ENCODE measurements at regions not wholly inside any gene's neighbourhood (a gene's known extent, or its start where the extent isn't known, plus 50 kb on each side); places are given as distances from the start of the nearest gene placed in this dataset.

- Histone ChIP-seq H3K4me3 (ENCODE audit: low read depth in 1 of 2, low read length in 2 of 2) (no peak overlapping the region), H3K4me1 (ENCODE audit: control insufficient read depth in 1 of 2, insufficient read depth in 2 of 2, low read length in 2 of 2) (peaks cover 0 to 4% of the 10 kb centered on the region in 2 donors), H3K9me3 (ENCODE audit: control insufficient read depth in 1 of 2, low read length in 2 of 2) (no peaks in the 10 kb centered on the region), H3K36me3 (ENCODE audit: control insufficient read depth in 1 of 2, insufficient read depth in 2 of 2, low read length in 2 of 2) (no peaks in the 10 kb centered on the region), H3K27ac (ENCODE audit: low read length) (peak overlapping the region; percentile 55), H3K27me3 (ENCODE audit: low read depth, low read length) (no peaks in the 10 kb centered on the region)
These were observed 393.7 kb upstream of the C2CD4B start for GRCh38 chr15:62558640-62559380.

- Histone ChIP-seq H3K4me1 (ENCODE audit: control insufficient read depth in 1 of 2, insufficient read depth in 2 of 2, low read length in 2 of 2) (peaks cover 0 to 4% of the 10 kb centered on the region in 2 donors), H3K9me3 (ENCODE audit: control insufficient read depth in 1 of 2, low read length in 2 of 2) (no peaks in the 10 kb centered on the region), H3K27me3 (ENCODE audit: low read depth, low read length) (no peaks in the 10 kb centered on the region), H3K27ac (ENCODE audit: low read length) (peak overlapping the region; percentile 55), H3K4me3 (ENCODE audit: low read depth in 1 of 2, low read length in 2 of 2) (no peak overlapping the region), H3K36me3 (ENCODE audit: control insufficient read depth in 1 of 2, insufficient read depth in 2 of 2, low read length in 2 of 2) (no peaks in the 10 kb centered on the region)
These were observed 394.3 kb upstream of the C2CD4B start for GRCh38 chr15:62559381-62559733.

GRCh38 chr15:62561059-62561519 lies 396.0 kb upstream of the C2CD4B start:
- H3K27me3 ChIP-seq (ENCODE audit: low read depth, low read length): no peaks in the 10 kb centered on the region
- H3K9me3 ChIP-seq (ENCODE audit: control insufficient read depth in 1 of 2, low read length in 2 of 2): no peaks in the 10 kb centered on the region
- H3K36me3 ChIP-seq (ENCODE audit: control insufficient read depth in 1 of 2, insufficient read depth in 2 of 2, low read length in 2 of 2): no peaks in the 10 kb centered on the region
- H3K4me1 ChIP-seq (ENCODE audit: control insufficient read depth in 1 of 2, insufficient read depth in 2 of 2, low read length in 2 of 2): peaks cover 0 to 4% of the 10 kb centered on the region in 2 donors
- peak overlapping the region; percentile 49 for H3K27ac ChIP-seq (ENCODE audit: low read length)
- peak overlapping the region in 1 of 2 donors; percentile 23 for H3K4me3 ChIP-seq (ENCODE audit: low read depth in 1 of 2, low read length in 2 of 2)

GRCh38 chr15:62561571-62561970 lies 396.5 kb upstream of the C2CD4B start:
- H3K27me3 ChIP-seq (ENCODE audit: low read depth, low read length): no peaks in the 10 kb centered on the region
- peak overlapping the region in 1 of 2 donors; percentile 23 for H3K4me3 ChIP-seq (ENCODE audit: low read depth in 1 of 2, low read length in 2 of 2)
- H3K36me3 ChIP-seq (ENCODE audit: control insufficient read depth in 1 of 2, insufficient read depth in 2 of 2, low read length in 2 of 2): no peaks in the 10 kb centered on the region
- H3K9me3 ChIP-seq (ENCODE audit: control insufficient read depth in 1 of 2, low read length in 2 of 2): no peaks in the 10 kb centered on the region
- peak overlapping the region; percentile 49 for H3K27ac ChIP-seq (ENCODE audit: low read length)
- H3K4me1 ChIP-seq (ENCODE audit: control insufficient read depth in 1 of 2, insufficient read depth in 2 of 2, low read length in 2 of 2): peaks cover 0 to 4% of the 10 kb centered on the region in 2 donors

GRCh38 chr15:62564886-62565633 lies 400.0 kb upstream of the C2CD4B start:
- Histone ChIP-seq H3K27ac (ENCODE audit: low read length) (no peak overlapping the region), H3K27me3 (ENCODE audit: low read depth, low read length) (no peaks in the 10 kb centered on the region), H3K36me3 (ENCODE audit: control insufficient read depth in 1 of 2, insufficient read depth in 2 of 2, low read length in 2 of 2) (no peaks in the 10 kb centered on the region), H3K4me3 (ENCODE audit: low read depth in 1 of 2, low read length in 2 of 2) (no peak overlapping the region), H3K9me3 (ENCODE audit: control insufficient read depth in 1 of 2, low read length in 2 of 2) (no peaks in the 10 kb centered on the region), H3K4me1 (ENCODE audit: control insufficient read depth in 1 of 2, insufficient read depth in 2 of 2, low read length in 2 of 2) (no peaks in the 10 kb centered on the region)

DNA sequence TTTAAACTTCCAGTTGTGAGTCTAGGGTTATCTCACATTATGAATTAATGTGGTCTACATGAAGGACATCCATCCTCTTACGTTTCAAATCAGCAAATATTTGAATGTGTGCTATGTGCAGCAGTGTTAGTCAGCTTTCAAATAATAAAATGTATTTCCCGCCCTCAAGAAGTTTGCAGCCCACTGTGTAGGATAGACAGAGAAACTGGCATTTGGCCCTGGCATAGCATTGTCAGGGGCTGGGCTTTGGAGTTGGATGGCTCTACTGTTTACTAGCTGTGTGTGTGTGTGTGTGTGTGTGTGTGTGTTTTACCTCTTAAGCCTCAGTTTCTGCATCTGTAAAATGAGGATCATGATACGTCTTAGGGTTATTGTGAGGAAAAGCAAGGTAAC lies 400.5 kb upstream of the C2CD4B start:
- Histone ChIP-seq H3K9me3 (ENCODE audit: control insufficient read depth in 1 of 2, low read length in 2 of 2) (no peaks in the 10 kb centered on the region), H3K4me3 (ENCODE audit: low read depth in 1 of 2, low read length in 2 of 2) (no peak overlapping the region), H3K4me1 (ENCODE audit: control insufficient read depth in 1 of 2, insufficient read depth in 2 of 2, low read length in 2 of 2) (no peaks in the 10 kb centered on the region), H3K36me3 (ENCODE audit: control insufficient read depth in 1 of 2, insufficient read depth in 2 of 2, low read length in 2 of 2) (no peaks in the 10 kb centered on the region), H3K27ac (ENCODE audit: low read length) (no peak overlapping the region), H3K27me3 (ENCODE audit: low read depth, low read length) (no peaks in the 10 kb centered on the region)

GRCh38 chr15:62566248-62566647 lies 401.2 kb upstream of the C2CD4B start:
- H3K27me3 ChIP-seq (ENCODE audit: low read depth, low read length): no peaks in the 10 kb centered on the region
- no peaks in the 10 kb centered on the region for H3K4me1 ChIP-seq (ENCODE audit: control insufficient read depth in 1 of 2, insufficient read depth in 2 of 2, low read length in 2 of 2)
- H3K27ac ChIP-seq (ENCODE audit: low read length): no peak overlapping the region
- H3K36me3 ChIP-seq (ENCODE audit: control insufficient read depth in 1 of 2, insufficient read depth in 2 of 2, low read length in 2 of 2): no peaks in the 10 kb centered on the region
- H3K4me3 ChIP-seq (ENCODE audit: low read depth in 1 of 2, low read length in 2 of 2): no peak overlapping the region
- H3K9me3 ChIP-seq (ENCODE audit: control insufficient read depth in 1 of 2, low read length in 2 of 2): no peaks in the 10 kb centered on the region

GRCh38 chr15:62567501-62567900 lies 402.4 kb upstream of the C2CD4B start:
- Histone ChIP-seq H3K4me1 (ENCODE audit: control insufficient read depth in 1 of 2, insufficient read depth in 2 of 2, low read length in 2 of 2) (no peaks in the 10 kb centered on the region), H3K9me3 (ENCODE audit: control insufficient read depth in 1 of 2, low read length in 2 of 2) (no peaks in the 10 kb centered on the region), H3K36me3 (ENCODE audit: control insufficient read depth in 1 of 2, insufficient read depth in 2 of 2, low read length in 2 of 2) (no peaks in the 10 kb centered on the region), H3K4me3 (ENCODE audit: low read depth in 1 of 2, low read length in 2 of 2) (no peak overlapping the region), H3K27ac (ENCODE audit: low read length) (no peak overlapping the region), H3K27me3 (ENCODE audit: low read depth, low read length) (no peaks in the 10 kb centered on the region)

DNA sequence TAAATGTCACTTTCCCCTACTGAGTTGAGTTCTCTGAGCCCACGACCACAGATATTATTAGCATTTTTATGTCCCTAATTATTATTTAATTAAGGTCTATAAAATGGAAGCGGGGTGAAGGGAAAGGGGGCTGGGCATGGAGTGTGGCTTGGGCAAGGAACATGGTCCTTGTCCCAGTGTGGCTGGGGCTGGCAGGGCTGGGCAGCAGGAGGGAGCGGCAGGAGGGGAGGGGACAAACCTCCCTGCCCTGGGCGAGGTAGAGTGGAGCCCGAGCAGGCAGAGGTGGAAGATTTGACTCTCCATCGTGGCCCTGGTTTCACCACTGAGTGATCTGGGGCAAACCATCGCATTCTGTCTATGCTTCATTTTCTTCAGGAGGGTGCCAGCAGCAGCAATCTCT lies 402.9 kb upstream of the C2CD4B start:
- H3K27me3 ChIP-seq (ENCODE audit: low read depth, low read length): no peaks in the 10 kb centered on the region
- no peaks in the 10 kb centered on the region for H3K4me1 ChIP-seq (ENCODE audit: control insufficient read depth in 1 of 2, insufficient read depth in 2 of 2, low read length in 2 of 2)
- no peak overlapping the region for H3K27ac ChIP-seq (ENCODE audit: low read length)
- no peak overlapping the region for H3K4me3 ChIP-seq (ENCODE audit: low read depth in 1 of 2, low read length in 2 of 2)
- H3K36me3 ChIP-seq (ENCODE audit: control insufficient read depth in 1 of 2, insufficient read depth in 2 of 2, low read length in 2 of 2): no peaks in the 10 kb centered on the region
- no peaks in the 10 kb centered on the region for H3K9me3 ChIP-seq (ENCODE audit: control insufficient read depth in 1 of 2, low read length in 2 of 2)

- Histone ChIP-seq H3K27ac (ENCODE audit: low read length) (no peak overlapping the region), H3K36me3 (ENCODE audit: control insufficient read depth in 1 of 2, insufficient read depth in 2 of 2, low read length in 2 of 2) (no peaks in the 10 kb centered on the region), H3K9me3 (ENCODE audit: control insufficient read depth in 1 of 2, low read length in 2 of 2) (no peaks in the 10 kb centered on the region), H3K4me3 (ENCODE audit: low read depth in 1 of 2, low read length in 2 of 2) (no peak overlapping the region), H3K27me3 (ENCODE audit: low read depth, low read length) (no peaks in the 10 kb centered on the region), H3K4me1 (ENCODE audit: control insufficient read depth in 1 of 2, insufficient read depth in 2 of 2, low read length in 2 of 2) (no peaks in the 10 kb centered on the region)
These were observed 403.6 kb upstream of the C2CD4B start for GRCh38 chr15:62568702-62569101.

DNA sequence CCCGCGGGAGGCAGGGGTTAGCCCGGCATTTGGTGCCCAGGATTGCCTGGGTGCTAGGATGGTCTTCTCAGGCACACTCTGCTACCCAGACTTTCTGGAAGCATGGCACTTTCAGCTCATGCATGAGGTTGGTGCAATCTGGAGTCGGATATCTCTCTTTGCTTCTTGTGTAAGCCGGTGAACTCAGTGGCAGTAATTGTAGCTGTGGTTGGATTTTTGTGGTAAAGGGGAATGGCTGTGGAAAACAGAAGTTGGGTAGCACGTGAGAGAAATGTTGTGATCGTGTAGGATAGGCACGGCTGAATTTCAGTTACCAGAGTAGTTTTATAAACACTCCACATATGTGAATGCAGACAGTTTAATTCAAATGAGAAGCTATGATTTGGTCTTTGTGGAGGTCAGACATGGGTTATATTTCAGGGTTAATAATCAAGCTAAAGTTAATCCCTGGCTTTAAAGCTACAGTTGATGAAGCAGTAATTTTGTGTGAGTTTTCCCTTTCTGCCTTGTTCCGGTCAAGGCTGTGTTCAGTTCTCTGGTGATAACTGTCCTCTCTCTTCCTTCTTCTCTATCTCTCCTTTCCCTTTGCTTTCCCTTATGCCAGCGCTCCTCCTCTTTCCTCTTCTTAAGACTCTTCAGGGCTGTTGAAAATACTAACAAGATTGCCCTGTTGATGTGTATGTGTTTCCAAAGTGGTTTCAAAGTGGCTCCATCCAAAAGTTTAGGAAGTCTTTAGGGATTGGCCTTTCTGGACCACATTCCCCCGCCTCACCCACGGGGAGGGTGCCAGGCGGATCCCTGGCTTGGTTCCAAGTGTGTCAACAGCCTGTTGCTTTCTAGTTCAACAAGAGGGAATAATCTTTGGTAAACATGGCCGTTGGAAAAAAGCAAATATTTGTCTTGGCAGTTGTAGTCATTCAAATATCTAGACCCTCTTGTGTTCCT lies 404.6 kb upstream of the C2CD4B start:
- Histone ChIP-seq H3K36me3 (ENCODE audit: control insufficient read depth in 1 of 2, insufficient read depth in 2 of 2, low read length in 2 of 2) (no peaks in the 10 kb centered on the region), H3K27me3 (ENCODE audit: low read depth, low read length) (no peaks in the 10 kb centered on the region), H3K4me1 (ENCODE audit: control insufficient read depth in 1 of 2, insufficient read depth in 2 of 2, low read length in 2 of 2) (peaks cover 0 to under 1% of the 10 kb centered on the region in 2 donors), H3K27ac (ENCODE audit: low read length) (peak overlapping the region; percentile 3), H3K9me3 (ENCODE audit: control insufficient read depth in 1 of 2, low read length in 2 of 2) (no peaks in the 10 kb centered on the region), H3K4me3 (ENCODE audit: low read depth in 1 of 2, low read length in 2 of 2) (peak overlapping the region in 1 of 2 donors; percentile 14)

Measured in muscle layer of duodenum (tissue), 2 donors.